Adrenal gland (tissue), 5 donors: ENCODE measurements at regions not wholly inside any gene's neighbourhood (a gene's known extent, or its start where the extent isn't known, plus 50 kb on each side); places are given as distances from the start of the nearest gene placed in this dataset.

Experiments
- POLR2A ChIP-seq, 2 donors: fragments of 450-650 bp; IDR thresholded peaks; one replicate each; pipeline ENCODE4 v1.6.1; 2017; ENCODE audit warnings: antibody characterized with exemption in 2 of 2, mild to moderate bottlenecking in 2 of 2, moderate library complexity in 1 of 2
- TF ChIP-seq, protein P1 (sequence below), 6 experiments: fragments of 450-650 bp in 4 of 6; fragments of 200-600 bp in 2 of 6; sonication (generic) in 1 of 6; IDR thresholded peaks; 1 replicate in 5 of 6; 2 replicates in 1 of 6; pipeline versions ENCODE4 v1.5.1 to v1.8.0; 2016 to 2021; ENCODE audit warnings: antibody characterized with exemption in 6 of 6, mild to moderate bottlenecking in 2 of 6, moderate library complexity in 1 of 6
- donor health status: DM: no; HTN: no; CAD: no.

DNA sequence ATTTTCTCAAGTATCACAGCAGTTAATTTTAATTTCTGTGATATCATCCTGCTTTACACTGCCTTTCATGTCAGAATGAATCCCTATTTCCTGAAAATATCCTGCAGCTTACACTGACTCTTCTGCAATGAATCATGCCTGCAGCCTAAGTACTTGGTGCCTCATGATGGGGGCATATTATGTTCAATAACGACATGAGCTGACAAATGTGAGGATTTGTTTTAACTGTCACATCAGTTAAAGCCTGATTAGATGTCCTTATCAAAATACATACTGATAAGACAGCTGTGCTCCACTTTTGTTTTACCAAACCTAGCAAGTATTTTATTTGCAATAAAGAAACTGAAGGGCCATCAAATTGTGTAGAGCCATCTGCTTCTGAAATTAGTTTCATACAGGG lies 359.9 kb upstream of the AGA start:
- TF ChIP-seq, protein P1, sequence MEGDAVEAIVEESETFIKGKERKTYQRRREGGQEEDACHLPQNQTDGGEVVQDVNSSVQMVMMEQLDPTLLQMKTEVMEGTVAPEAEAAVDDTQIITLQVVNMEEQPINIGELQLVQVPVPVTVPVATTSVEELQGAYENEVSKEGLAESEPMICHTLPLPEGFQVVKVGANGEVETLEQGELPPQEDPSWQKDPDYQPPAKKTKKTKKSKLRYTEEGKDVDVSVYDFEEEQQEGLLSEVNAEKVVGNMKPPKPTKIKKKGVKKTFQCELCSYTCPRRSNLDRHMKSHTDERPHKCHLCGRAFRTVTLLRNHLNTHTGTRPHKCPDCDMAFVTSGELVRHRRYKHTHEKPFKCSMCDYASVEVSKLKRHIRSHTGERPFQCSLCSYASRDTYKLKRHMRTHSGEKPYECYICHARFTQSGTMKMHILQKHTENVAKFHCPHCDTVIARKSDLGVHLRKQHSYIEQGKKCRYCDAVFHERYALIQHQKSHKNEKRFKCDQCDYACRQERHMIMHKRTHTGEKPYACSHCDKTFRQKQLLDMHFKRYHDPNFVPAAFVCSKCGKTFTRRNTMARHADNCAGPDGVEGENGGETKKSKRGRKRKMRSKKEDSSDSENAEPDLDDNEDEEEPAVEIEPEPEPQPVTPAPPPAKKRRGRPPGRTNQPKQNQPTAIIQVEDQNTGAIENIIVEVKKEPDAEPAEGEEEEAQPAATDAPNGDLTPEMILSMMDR (IDR thresholded peaks at IDR 0.05), result no peak
- no peak for TF ChIP-seq POLR2A (IDR thresholded peaks at IDR 0.05)
